ENCODE measurements at regions not wholly inside any gene's neighbourhood (a gene's known extent, or its start where the extent isn't known, plus 50 kb on each side); places are given as distances from the start of the nearest gene placed in this dataset.
"Not testable (repeated sequence)": the region's sequence is repeated elsewhere in the genome, so short reads cannot be mapped to it uniquely, and the experiment has no call there.

DNA sequence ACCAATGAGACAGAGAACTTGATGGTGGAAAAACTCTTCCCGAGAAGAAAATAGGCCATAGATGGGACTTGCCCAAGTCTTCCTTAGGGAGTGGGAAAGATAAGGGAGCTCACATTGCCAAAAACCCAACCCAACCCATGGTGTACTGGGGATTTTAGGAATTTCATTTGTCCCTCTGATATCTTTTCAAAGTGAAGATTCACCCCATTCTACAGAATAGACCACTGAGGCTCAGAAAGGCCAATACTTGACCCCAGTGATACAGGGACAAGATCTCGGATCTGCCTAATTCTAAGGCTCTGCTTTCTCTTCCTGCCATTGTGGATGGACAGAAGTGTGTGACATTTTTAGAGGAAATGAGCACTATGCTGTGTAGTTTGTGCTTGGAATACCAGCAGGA lies 159.0 kb downstream of the MYCN start:
- H3K27me3 Mint-ChIP-seq (ENCODE audit: unreplicated experiment): peaks cover 2% of the 10 kb centered on the region
- H3K4me3 Mint-ChIP-seq (ENCODE audit: unreplicated experiment): no peak overlapping the region
- TF ChIP-seq, protein P1, sequence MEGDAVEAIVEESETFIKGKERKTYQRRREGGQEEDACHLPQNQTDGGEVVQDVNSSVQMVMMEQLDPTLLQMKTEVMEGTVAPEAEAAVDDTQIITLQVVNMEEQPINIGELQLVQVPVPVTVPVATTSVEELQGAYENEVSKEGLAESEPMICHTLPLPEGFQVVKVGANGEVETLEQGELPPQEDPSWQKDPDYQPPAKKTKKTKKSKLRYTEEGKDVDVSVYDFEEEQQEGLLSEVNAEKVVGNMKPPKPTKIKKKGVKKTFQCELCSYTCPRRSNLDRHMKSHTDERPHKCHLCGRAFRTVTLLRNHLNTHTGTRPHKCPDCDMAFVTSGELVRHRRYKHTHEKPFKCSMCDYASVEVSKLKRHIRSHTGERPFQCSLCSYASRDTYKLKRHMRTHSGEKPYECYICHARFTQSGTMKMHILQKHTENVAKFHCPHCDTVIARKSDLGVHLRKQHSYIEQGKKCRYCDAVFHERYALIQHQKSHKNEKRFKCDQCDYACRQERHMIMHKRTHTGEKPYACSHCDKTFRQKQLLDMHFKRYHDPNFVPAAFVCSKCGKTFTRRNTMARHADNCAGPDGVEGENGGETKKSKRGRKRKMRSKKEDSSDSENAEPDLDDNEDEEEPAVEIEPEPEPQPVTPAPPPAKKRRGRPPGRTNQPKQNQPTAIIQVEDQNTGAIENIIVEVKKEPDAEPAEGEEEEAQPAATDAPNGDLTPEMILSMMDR (IDR thresholded peaks at IDR 0.05; ENCODE audit: unreplicated experiment): no peak
- DNase-seq (ENCODE audit: low spot score): no peak
- H3K27ac Mint-ChIP-seq (ENCODE audit: unreplicated experiment): no peak overlapping the region
- H3K36me3 Mint-ChIP-seq (ENCODE audit: low read depth, unreplicated experiment): no peaks in the 10 kb centered on the region
- H3K4me1 Mint-ChIP-seq (ENCODE audit: unreplicated experiment): peaks cover 15% of the 10 kb centered on the region
- H3K9me3 Mint-ChIP-seq (ENCODE audit: unreplicated experiment): no peaks in the 10 kb centered on the region

DNA sequence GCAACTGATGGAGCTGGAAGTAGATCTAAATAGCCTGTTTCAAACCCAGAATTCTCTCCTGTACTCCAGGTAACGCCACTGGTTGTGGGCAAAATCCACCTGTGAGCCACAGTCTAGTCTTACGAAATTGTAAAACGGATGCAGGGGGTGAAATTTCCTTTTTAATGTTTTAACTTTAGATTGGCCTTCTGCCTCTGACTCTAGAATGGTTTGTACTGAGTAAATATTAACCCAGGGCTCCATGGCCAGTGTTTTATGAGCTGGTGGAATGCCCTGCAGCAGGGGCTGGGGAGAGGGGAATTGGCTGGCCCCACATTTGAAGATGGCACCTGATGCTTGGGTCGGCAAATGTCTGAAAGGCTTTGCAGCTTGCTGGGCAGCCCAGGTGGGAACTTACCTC lies 156.6 kb downstream of the MYCN start:
- Mint-ChIP-seq H3K27ac (ENCODE audit: unreplicated experiment) (no peak overlapping the region), H3K36me3 (ENCODE audit: low read depth, unreplicated experiment) (no peaks in the 10 kb centered on the region), H3K9me3 (ENCODE audit: unreplicated experiment) (no peaks in the 10 kb centered on the region), H3K4me3 (ENCODE audit: unreplicated experiment) (no peak overlapping the region), H3K27me3 (ENCODE audit: unreplicated experiment) (peaks cover 6% of the 10 kb centered on the region), H3K4me1 (ENCODE audit: unreplicated experiment) (peaks cover 14% of the 10 kb centered on the region)
- TF ChIP-seq, protein P1 (IDR thresholded peaks at IDR 0.05; ENCODE audit: unreplicated experiment): no peak
- DNase-seq (ENCODE audit: low spot score): no peak

DNA sequence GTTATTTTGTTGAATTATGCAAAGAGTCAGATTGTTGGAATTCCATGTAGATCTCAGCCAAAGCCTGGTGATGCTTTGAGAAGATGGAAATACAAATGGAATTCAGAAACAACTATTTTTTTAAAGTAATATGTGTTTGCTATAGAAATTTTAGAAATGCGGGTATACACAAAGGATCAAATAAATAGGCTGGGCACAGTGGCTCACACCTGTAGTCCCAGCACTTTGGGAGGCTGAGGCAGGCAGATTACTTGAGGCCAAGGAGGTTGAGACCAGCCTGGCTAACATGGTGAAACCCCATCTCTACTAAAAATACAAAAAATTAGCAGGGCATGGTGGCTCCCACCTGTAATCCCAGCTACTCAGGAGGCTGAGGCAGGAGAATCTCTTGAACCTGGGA lies 155.1 kb downstream of the MYCN start:
- H3K36me3 Mint-ChIP-seq (ENCODE audit: low read depth, unreplicated experiment); H3K4me1 Mint-ChIP-seq (ENCODE audit: unreplicated experiment); DNase-seq (ENCODE audit: low spot score); H3K9me3 Mint-ChIP-seq (ENCODE audit: unreplicated experiment); H3K4me3 Mint-ChIP-seq (ENCODE audit: unreplicated experiment); H3K27ac Mint-ChIP-seq (ENCODE audit: unreplicated experiment); H3K27me3 Mint-ChIP-seq (ENCODE audit: unreplicated experiment): not testable (repeated sequence)

DNA sequence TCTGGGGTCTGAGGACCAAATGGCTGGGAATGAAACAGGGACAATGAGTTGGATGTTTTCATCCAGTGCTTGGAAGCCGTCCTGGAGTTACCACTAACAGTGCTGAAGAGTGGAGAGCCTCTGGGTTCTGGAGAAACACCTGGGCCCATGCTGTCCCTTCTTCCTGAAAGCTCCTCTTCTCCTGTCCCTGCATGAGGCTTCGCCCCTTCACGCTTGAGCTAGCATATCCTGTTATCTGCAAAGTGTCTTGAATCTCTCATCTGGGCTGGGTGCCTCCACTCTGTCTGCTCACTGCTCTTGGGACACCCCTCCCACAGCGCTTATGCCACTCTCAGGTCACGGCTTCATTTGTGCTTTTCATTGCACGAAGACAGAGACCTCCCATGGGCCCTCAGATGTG lies 154.5 kb downstream of the MYCN start:
- no peak for DNase-seq (ENCODE audit: low spot score)
- Mint-ChIP-seq H3K9me3 (ENCODE audit: unreplicated experiment) (no peaks in the 10 kb centered on the region), H3K36me3 (ENCODE audit: low read depth, unreplicated experiment) (no peaks in the 10 kb centered on the region)

DNA sequence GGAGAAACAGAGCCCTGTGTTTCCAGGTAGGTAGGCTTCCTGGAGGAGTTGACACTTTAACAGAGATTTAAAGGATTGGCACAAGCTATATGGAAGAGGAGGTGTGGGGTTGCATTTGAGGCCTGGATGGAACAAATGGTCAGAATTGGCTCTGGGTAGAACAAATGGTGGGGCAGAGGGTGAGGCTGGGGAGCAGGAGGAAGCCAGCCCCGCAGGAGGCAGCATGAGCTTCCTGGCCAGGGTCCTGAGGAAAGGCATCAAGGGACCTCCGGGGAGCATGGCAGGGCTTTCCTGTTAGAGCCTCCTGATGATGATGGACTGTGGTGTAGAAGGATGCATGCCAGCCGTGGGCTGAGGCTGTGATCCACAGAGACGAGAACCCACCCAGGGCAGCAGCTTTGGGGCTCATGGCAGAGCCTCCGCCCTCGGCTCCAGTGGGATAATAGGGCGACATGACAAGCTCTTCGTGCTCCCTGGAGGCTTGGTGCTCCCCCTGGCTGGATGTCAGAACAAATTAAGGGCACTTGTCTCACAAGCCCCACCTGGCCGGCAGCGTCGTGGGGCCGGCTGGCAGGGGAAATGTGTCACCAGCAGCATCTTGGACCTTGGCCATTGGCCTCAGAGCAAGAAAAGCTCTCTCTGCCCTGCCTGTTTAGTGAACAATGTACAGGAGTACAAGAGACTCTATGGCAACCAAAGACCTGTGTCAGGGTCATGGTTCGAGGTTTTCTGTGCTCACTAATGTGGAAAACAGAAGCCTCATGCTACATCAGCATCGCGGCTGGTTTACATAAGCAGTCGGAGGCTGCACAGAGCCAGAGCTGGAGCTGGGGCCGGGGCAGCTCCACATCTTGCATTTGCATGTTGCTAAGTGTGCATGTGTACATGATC lies 153.5 kb downstream of the MYCN start:
- Mint-ChIP-seq H3K4me3 (ENCODE audit: unreplicated experiment) (no peak overlapping the region), H3K4me1 (ENCODE audit: unreplicated experiment) (peaks cover 3% of the 10 kb centered on the region), H3K9me3 (ENCODE audit: unreplicated experiment) (no peaks in the 10 kb centered on the region), H3K36me3 (ENCODE audit: low read depth, unreplicated experiment) (no peaks in the 10 kb centered on the region), H3K27me3 (ENCODE audit: unreplicated experiment) (peaks cover 8% of the 10 kb centered on the region), H3K27ac (ENCODE audit: unreplicated experiment) (no peak overlapping the region)
- DNase-seq (ENCODE audit: low spot score): no peak
- TF ChIP-seq, protein P1 (IDR thresholded peaks at IDR 0.05; ENCODE audit: unreplicated experiment): no peak

More for the DNA sequence above, 154.5 kb downstream of the MYCN start:
- no peak overlapping the region for H3K27ac Mint-ChIP-seq (ENCODE audit: unreplicated experiment)
- TF ChIP-seq, protein P1 (IDR thresholded peaks at IDR 0.05; ENCODE audit: unreplicated experiment): no peak
- H3K4me3 Mint-ChIP-seq (ENCODE audit: unreplicated experiment): no peak overlapping the region
- peaks cover 3% of the 10 kb centered on the region for H3K4me1 Mint-ChIP-seq (ENCODE audit: unreplicated experiment)
- H3K27me3 Mint-ChIP-seq (ENCODE audit: unreplicated experiment): peaks cover 8% of the 10 kb centered on the region

All from endothelial cell (in vitro differentiated cells).